ENCODE measurements at regions not wholly inside any gene's neighbourhood (a gene's known extent, or its start where the extent isn't known, plus 50 kb on each side); places are given as distances from the start of the nearest gene placed in this dataset.

GRCh38 chr20:10754824-10755223 lies 81.0 kb upstream of the JAG1 start:
- POLR2A ChIA-PET (ENCODE audit: partially characterized antibody) = no interaction called here
- Histone ChIP-seq H4K91ac (replicated peaks; ENCODE audit: insufficient read length, low read length) (no peak overlapping the region), H3K9me3 (ENCODE audit: insufficient read depth in 2 of 2, low read depth in 1 of 2, low read length in 1 of 2) (no peaks in the 10 kb centered on the region), H2BK20ac (ENCODE audit: low read length) (no peak overlapping the region), H3K27me3 (replicated peaks in 1 of 4; ENCODE audit: control insufficient read depth in 3 of 4, extremely low read depth in 1 of 4, insufficient read depth in 3 of 4, low read length in 3 of 4) (no peaks in the 10 kb centered on the region), H4K8ac (ENCODE audit: extremely low read depth, insufficient read depth, low read length) (no peak overlapping the region), H3K79me1 (ENCODE audit: low read depth, low read length) (no peaks in the 10 kb centered on the region), H4K20me1 (replicated peaks in 1 of 2; ENCODE audit: control insufficient read depth in 1 of 2, insufficient read depth in 2 of 2, low read length in 2 of 2) (no peaks in the 10 kb centered on the region), H3K18ac (ENCODE audit: extremely low read depth, low read length) (no peak overlapping the region), H3K4me1 (replicated peaks in 1 of 4; ENCODE audit: control insufficient read depth in 3 of 4, insufficient read depth in 4 of 4, low read length in 3 of 4) (no peaks in the 10 kb centered on the region), H3K23me2 (ENCODE audit: low read depth, low read length) (no peaks in the 10 kb centered on the region; the same call in 1 of the 2 replicates), H3K4ac (replicated peaks; ENCODE audit: insufficient read length, low read depth, low read length) (no peak overlapping the region), H3K36me3 (ENCODE audit: control insufficient read depth in 2 of 4, insufficient read depth in 4 of 4, low read length in 3 of 4) (no peaks in the 10 kb centered on the region), H3K56ac (replicated peaks; ENCODE audit: insufficient read length, low read depth, low read length) (no peak overlapping the region), H3K79me2 (ENCODE audit: control insufficient read depth in 1 of 2, insufficient read depth in 2 of 2, low read length in 2 of 2) (no peaks in the 10 kb centered on the region), H2BK15ac (ENCODE audit: low read length) (no peak overlapping the region), H2AFZ (ENCODE audit: low read length) (no peak overlapping the region), H2AK5ac (ENCODE audit: low read depth, low read length) (no peak overlapping the region), H3K27ac (ENCODE audit: low read depth, low read length) (no peak overlapping the region), H4K5ac (ENCODE audit: insufficient read length, low read depth, low read length) (no peak overlapping the region), H3K23ac (ENCODE audit: insufficient read length) (no peak overlapping the region), H2BK120ac (replicated peaks; ENCODE audit: low read depth, low read length) (no peak overlapping the region), H3K4me2 (ENCODE audit: insufficient read depth in 1 of 2, low read depth in 2 of 2, low read length in 2 of 2) (no peak overlapping the region), H2BK12ac (ENCODE audit: low read depth, low read length) (no peak overlapping the region), H3K4me3 (ENCODE audit: extremely low read depth in 1 of 4, insufficient read depth in 2 of 4, low read depth in 3 of 4, low read length in 4 of 4) (no peak overlapping the region), H3K9ac (replicated peaks in 1 of 4; ENCODE audit: extremely low read depth in 1 of 4, low read depth in 3 of 4, low read length in 3 of 4) (no peak overlapping the region), H3K14ac (ENCODE audit: insufficient read length) (no peak overlapping the region), H2BK5ac (ENCODE audit: low read depth, low read length) (no peak overlapping the region)
- no peak for TF ChIP-seq SP2 (IDR thresholded peaks at IDR 0.05; ENCODE audit: low read length)
- no peak for TF ChIP-seq PHF8 (conservative IDR thresholded peaks at IDR 0.05; ENCODE audit: low read depth, low read length)
- no peak for TF ChIP-seq CTCF (IDR thresholded peaks at IDR 0.05; ENCODE audit: control extremely low read depth in 1 of 3, insufficient read depth in 1 of 3, low read depth in 1 of 3, low read length in 3 of 3)
- no peak for TF ChIP-seq GTF2F1 (IDR thresholded peaks at IDR 0.05; ENCODE audit: borderline replicate concordance, low read depth, low read length)
- no peak for TF ChIP-seq USF2 (IDR thresholded peaks at IDR 0.05; ENCODE audit: low read length)
- TF ChIP-seq YY1 (IDR thresholded peaks at IDR 0.05; ENCODE audit: low read depth, low read length) = no peak
- TF ChIP-seq KDM4A (IDR thresholded peaks at IDR 0.05; ENCODE audit: low read depth, low read length, severe bottlenecking) = no peak
- TF ChIP-seq POLR2A (IDR thresholded peaks at IDR 0.05; ENCODE audit: control extremely low read depth in 1 of 2, low read depth in 2 of 2, low read length in 2 of 2) = no peak
- TF ChIP-seq HDAC6 (IDR thresholded peaks at IDR 0.05; ENCODE audit: low read depth, low read length) = no peak
- DNase-seq (ENCODE audit: low read depth in 1 of 2, low spot score in 2 of 2) (no peak), FAIRE-seq (no peak)
- CTCF ChIA-PET (ENCODE audit: partially characterized antibody) = no interaction called here
- WGBS, 2 experiments (ENCODE audit: extremely low coverage in 1 of 2, insufficient coverage in 1 of 2, insufficient read length in 1 of 2, insufficient replicate concordance in 2 of 2, low coverage in 1 of 2, low lambda C conversion rate in 2 of 2, missing lambda C conversion rate in 1 of 2) = 95% methylated on average over 2 of the region's 2 CpGs; no CpG with 5 or more reads in 1 of the 2 experiments

All from H1 (cell line).